Natural killer cell (primary cell): ENCODE measurements at regions not wholly inside any gene's neighbourhood (a gene's known extent, or its start where the extent isn't known, plus 50 kb on each side); places are given as distances from the start of the nearest gene placed in this dataset.

ENCODE experiments used
- ATAC-seq, 3 donors: fragments of 150-1000 bp in 2 of 3; fragments of 200-7000 bp in 1 of 3; cut with Tn5 transposase; 1 replicate in 1 of 3; 2 replicates in 2 of 3; pipeline ENCODE4 v1.10.0; 2021; ENCODE audit warnings: mild to moderate bottlenecking in 2 of 3, moderate library complexity in 2 of 3
- DNase-seq, 2 donors: peaks; one replicate each; pipeline versions ENCODE4 v3.0.0 to v3.0.0-alpha.2; 2013 to 2021; ENCODE audit warnings: mixed read lengths in 1 of 2
- H3K27ac ChIP-seq: one replicate; pipeline ENCODE4 v1.5.1; 2013; ENCODE audit warnings: mild to moderate bottlenecking, low read length
- H3K27me3 ChIP-seq: one replicate; pipeline ENCODE4 v1.6.1; 2013; ENCODE audit warnings: low read length; ENCODE audit not compliant: control insufficient read depth, insufficient read depth
- H3K36me3 ChIP-seq: one replicate; pipeline ENCODE4 v1.6.1; 2013; ENCODE audit warnings: low read length; ENCODE audit not compliant: control insufficient read depth, insufficient read depth
- H3K4me1 ChIP-seq: one replicate; pipeline ENCODE4 v1.6.1; 2013; ENCODE audit warnings: low read length; ENCODE audit not compliant: control insufficient read depth, insufficient read depth
- H3K4me3 ChIP-seq: one replicate; pipeline ENCODE4 v1.5.1; 2013; ENCODE audit warnings: low read length
- H3K9me3 ChIP-seq: one replicate; pipeline ENCODE4 v1.6.1; 2013; ENCODE audit warnings: low read length; ENCODE audit not compliant: control insufficient read depth, insufficient read depth
- H3K27ac Mint-ChIP-seq, 2 donors: one replicate each; pipeline ENCODE4 v1.8.0; 2022; ENCODE audit warnings: mild to moderate bottlenecking in 2 of 2, mixed read lengths in 2 of 2, moderate library complexity in 1 of 2
- H3K27me3 Mint-ChIP-seq, 2 donors: one replicate each; pipeline ENCODE4 v1.8.0; 2022; ENCODE audit warnings: low read depth in 2 of 2, mixed read lengths in 2 of 2
- H3K36me3 Mint-ChIP-seq: one replicate; pipeline ENCODE4 v1.8.0; 2022; ENCODE audit warnings: mixed read lengths
- H3K4me1 Mint-ChIP-seq, 2 donors: one replicate each; pipeline ENCODE4 v1.8.0; 2022; ENCODE audit warnings: mixed read lengths in 2 of 2
- H3K4me3 Mint-ChIP-seq: one replicate; pipeline ENCODE4 v1.8.0; 2022; ENCODE audit warnings: mild to moderate bottlenecking, moderate library complexity, mixed read lengths
- H3K9me3 Mint-ChIP-seq, 2 donors: one replicate each; pipeline ENCODE4 v1.8.0; 2022; ENCODE audit warnings: mixed read lengths in 2 of 2
- CTCF ChIP-seq: fragments of 200-600 bp; IDR thresholded peaks from one replicate; pipeline ENCODE4 v1.8.0; 2022; ENCODE audit warnings: antibody characterized with exemption
- WGBS: methylation state at CpG from one replicate; pipeline ENCODE4 v1.1.7; 2013; ENCODE audit warnings: missing lambda C conversion rate; ENCODE audit not compliant: insufficient coverage; 5-methylcytosine and 5-hydroxymethylcytosine counted together
- intact Hi-C: fragments of 100-400 bp; cut with micrococcal nuclease; formaldehyde crosslinking; loops from one replicate; pipeline ENCODE4 v1.14.2; 2022

DNA sequence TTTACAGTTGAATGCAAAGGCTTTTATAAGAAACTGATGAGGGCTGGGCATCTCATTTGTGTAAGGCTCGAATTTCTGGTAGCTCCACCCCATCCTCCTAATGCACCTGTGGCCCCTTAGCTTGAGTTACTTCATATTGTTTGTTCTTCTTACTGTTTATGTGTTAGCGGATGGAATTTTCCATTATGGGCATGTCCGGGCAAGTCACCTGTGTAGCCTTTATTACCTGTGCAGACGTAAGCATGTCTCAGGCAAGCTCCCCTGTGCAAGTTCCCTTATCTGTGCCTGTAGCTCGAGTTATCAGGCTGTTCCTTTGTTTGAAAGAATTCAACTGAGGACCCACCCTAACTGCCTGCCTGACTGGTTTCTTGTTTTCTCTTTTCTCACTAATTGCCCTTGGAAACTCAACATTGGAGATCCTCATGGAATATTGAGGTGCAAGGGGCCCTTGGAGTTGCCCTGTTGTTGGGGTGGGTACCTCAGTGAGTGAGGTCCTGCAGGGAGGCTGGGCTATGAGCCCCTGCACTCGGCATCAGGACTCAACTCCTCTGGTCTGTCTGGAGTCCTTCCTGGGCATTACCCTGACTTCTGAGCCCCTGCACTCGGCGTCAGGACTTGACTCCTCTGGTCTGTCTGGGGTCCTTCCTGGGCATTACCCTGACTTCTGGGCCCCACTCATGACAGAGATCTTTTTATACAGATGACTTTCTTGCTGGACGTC lies 207.9 kb upstream of the SULF2 start:
- 92% methylated on average over 8 of the region's 9 CpGs for WGBS
- intact Hi-C loops, result no loop called here
- H3K4me3 ChIP-seq, result no peak overlapping the region
- H3K4me1 ChIP-seq, result no peaks in the 10 kb centered on the region
- H3K9me3 ChIP-seq, result no peaks in the 10 kb centered on the region
- H3K27me3 ChIP-seq, result no peaks in the 10 kb centered on the region
- no peak for DNase-seq
- Mint-ChIP-seq H3K27me3 (peaks cover 7 to 36% of the 10 kb centered on the region in 2 donors), H3K4me1 (no peaks in the 10 kb centered on the region), H3K36me3 (no peaks in the 10 kb centered on the region), H3K4me3 (no peak overlapping the region), H3K9me3 (no peaks in the 10 kb centered on the region), H3K27ac (no peak overlapping the region)
- H3K36me3 ChIP-seq, result no peaks in the 10 kb centered on the region
- H3K27ac ChIP-seq, result no peak overlapping the region
- no peak for TF ChIP-seq CTCF
- ATAC-seq, result no peak

- Histone ChIP-seq H3K27me3 (no peaks in the 10 kb centered on the region), H3K36me3 (no peaks in the 10 kb centered on the region), H3K4me3 (no peak overlapping the region), H3K9me3 (no peaks in the 10 kb centered on the region), H3K4me1 (no peaks in the 10 kb centered on the region), H3K27ac (no peak overlapping the region)
- DNase-seq (no peak), ATAC-seq (no peak)
- H3K27me3 Mint-ChIP-seq, result peaks cover 7 to 28% of the 10 kb centered on the region in 2 donors
- H3K9me3 Mint-ChIP-seq, result no peaks in the 10 kb centered on the region
- intact Hi-C loops, result no loop called here
- no peak overlapping the region for H3K27ac Mint-ChIP-seq
- H3K36me3 Mint-ChIP-seq, result no peaks in the 10 kb centered on the region
- no peak overlapping the region for H3K4me3 Mint-ChIP-seq
- WGBS, result 89% methylated on average over 9 of the region's 9 CpGs
- TF ChIP-seq CTCF, result no peak
- H3K4me1 Mint-ChIP-seq, result no peaks in the 10 kb centered on the region
Observed at GRCh38 chr20:47991875-47992488, 206.7 kb upstream of the SULF2 start.

- no peaks in the 10 kb centered on the region for H3K9me3 Mint-ChIP-seq
- no peak overlapping the region for H3K4me3 Mint-ChIP-seq
- WGBS, result 89% methylated on average over 8 of the region's 8 CpGs
Observed at GRCh38 chr20:47990507-47991150, 205.3 kb upstream of the SULF2 start.

More at GRCh38 chr20:47990507-47991150, 205.3 kb upstream of the SULF2 start:
- ATAC-seq, result no peak
- no peak for DNase-seq
- Mint-ChIP-seq H3K27ac (no peak overlapping the region), H3K27me3 (peaks cover 2 to 21% of the 10 kb centered on the region in 2 donors), H3K4me1 (no peaks in the 10 kb centered on the region), H3K36me3 (no peaks in the 10 kb centered on the region)
- H3K9me3 ChIP-seq, result no peaks in the 10 kb centered on the region
- intact Hi-C loops, result no loop called here
- H3K27me3 ChIP-seq, result no peaks in the 10 kb centered on the region
- H3K4me1 ChIP-seq, result no peaks in the 10 kb centered on the region
- no peaks in the 10 kb centered on the region for H3K36me3 ChIP-seq
- no peak for TF ChIP-seq CTCF
- H3K27ac ChIP-seq, result no peak overlapping the region
- no peak overlapping the region for H3K4me3 ChIP-seq
